HL-60 (cell line): ENCODE measurements at regions not wholly inside any gene's neighbourhood (a gene's known extent, or its start where the extent isn't known, plus 50 kb on each side); places are given as distances from the start of the nearest gene placed in this dataset.

ENCODE experiments used
- DNase-seq, 2 experiments: peaks; one replicate each; pipeline ENCODE4 v3.0.0-alpha.2; 2010 to 2020; ENCODE audit warnings: low read depth in 1 of 2, low spot score in 1 of 2
- H3K27ac ChIP-seq: fragments of 250-450 bp; sonication (Bioruptor Pico); replicated peaks from 2 replicates; pipeline ENCODE4 v1.5.1; 2020; ENCODE audit warnings: mild to moderate bottlenecking, moderate library complexity
- H3K27me3 ChIP-seq: fragments of 250-450 bp; sonication (Bioruptor Pico); 2 replicates; pipeline ENCODE4 v1.5.1; 2021; ENCODE audit warnings: mild to moderate bottlenecking, moderate library complexity; ENCODE audit not compliant: insufficient read depth, poor library complexity, severe bottlenecking
- H3K4me3 ChIP-seq: replicated peaks from 2 replicates; pipeline ENCODE4 v1.5.1; 2011; ENCODE audit warnings: mild to moderate bottlenecking, control low read depth, low read length; ENCODE audit not compliant: insufficient read depth
- GABPA ChIP-seq: IDR thresholded peaks from 2 replicates; pipeline ENCODE4 v1.6.1; 2012; ENCODE audit warnings: low read depth
- POLR2AphosphoS5 ChIP-seq: IDR thresholded peaks from 2 replicates; pipeline ENCODE4 v1.6.1; 2012; ENCODE audit warnings: low read depth
- REST ChIP-seq: IDR thresholded peaks from 2 replicates; pipeline ENCODE4 v1.6.1; 2012; ENCODE audit warnings: low read depth; ENCODE audit not compliant: insufficient replicate concordance
- SPI1 ChIP-seq: IDR thresholded peaks from 2 replicates; pipeline ENCODE4 v1.6.1; 2012; ENCODE audit warnings: low read depth, mild to moderate bottlenecking, borderline replicate concordance
- TF ChIP-seq, protein P1 (sequence below): IDR thresholded peaks from one replicate; pipeline ENCODE4 v1.5.1; 2011; ENCODE audit warnings: low read length, control low read depth, inconsistent platforms; ENCODE audit not compliant: insufficient read depth

DNA sequence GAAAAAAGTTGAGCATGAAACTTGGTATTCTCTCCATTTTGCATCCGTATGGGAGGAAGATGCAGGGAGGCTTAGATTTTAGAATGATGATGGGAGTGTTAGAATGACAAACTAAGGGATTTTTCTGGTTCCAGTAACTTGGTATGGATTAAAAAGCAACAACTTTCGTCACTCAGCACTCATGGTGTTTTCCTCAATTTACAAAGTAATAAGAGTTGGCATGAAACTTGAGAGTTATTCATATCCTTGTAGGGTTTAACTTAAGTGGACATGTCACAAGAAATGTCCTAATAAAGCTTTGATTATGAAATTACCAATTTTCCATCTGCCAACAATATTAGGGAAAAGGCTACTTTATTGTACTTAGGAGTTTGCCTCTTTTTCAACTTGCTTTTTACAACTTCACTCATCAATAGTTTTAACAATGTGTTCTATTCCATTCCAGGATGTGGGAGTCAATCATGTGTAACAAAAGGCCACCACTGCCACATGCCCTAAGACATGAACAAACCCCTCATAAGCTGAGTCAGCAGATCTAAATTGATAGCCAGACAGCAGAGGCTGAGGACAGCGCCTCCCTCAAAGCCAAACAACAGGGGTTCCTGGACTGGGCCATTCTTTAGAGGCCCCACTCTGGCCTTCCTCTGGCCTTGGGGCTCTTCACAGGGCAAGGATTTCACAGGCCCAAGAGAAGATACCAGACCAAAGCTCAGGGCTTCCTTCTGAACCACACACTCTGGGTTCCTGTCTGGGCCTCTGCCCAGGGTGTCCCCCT, 265.8 kb downstream of the TNS1 start:
- Histone ChIP-seq H3K4me3 (no peak overlapping the region), H3K27me3 (peaks cover 17% of the 10 kb centered on the region)
- no peak for DNase-seq

DNA sequence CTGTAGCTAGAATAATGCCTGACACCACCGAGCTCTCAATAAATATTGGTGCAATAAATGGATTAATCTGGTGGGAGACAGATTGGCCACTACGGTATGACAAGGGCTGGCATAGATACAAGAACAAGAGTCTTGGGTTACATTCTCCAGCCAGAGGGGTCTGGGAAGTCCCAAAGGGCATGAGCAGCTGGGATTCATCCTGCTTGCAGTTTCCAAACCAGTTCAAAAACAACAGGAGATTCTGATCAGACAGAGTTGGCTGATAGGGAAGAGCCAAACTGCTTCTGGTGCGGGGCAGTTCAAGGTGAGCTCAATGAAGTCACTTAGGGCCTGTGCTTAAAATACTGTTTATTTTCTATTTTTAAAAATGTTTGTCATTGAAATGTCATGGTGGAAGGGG, 266.9 kb downstream of the TNS1 start:
- DNase-seq: no peak
- Histone ChIP-seq H3K27ac (no peak overlapping the region), H3K4me3 (no peak overlapping the region), H3K27me3 (peaks cover 17% of the 10 kb centered on the region)
- TF ChIP-seq REST: no peak

More for the DNA sequence above, 265.8 kb downstream of the TNS1 start:
- H3K27ac ChIP-seq: no peak overlapping the region
- TF ChIP-seq, protein P1, sequence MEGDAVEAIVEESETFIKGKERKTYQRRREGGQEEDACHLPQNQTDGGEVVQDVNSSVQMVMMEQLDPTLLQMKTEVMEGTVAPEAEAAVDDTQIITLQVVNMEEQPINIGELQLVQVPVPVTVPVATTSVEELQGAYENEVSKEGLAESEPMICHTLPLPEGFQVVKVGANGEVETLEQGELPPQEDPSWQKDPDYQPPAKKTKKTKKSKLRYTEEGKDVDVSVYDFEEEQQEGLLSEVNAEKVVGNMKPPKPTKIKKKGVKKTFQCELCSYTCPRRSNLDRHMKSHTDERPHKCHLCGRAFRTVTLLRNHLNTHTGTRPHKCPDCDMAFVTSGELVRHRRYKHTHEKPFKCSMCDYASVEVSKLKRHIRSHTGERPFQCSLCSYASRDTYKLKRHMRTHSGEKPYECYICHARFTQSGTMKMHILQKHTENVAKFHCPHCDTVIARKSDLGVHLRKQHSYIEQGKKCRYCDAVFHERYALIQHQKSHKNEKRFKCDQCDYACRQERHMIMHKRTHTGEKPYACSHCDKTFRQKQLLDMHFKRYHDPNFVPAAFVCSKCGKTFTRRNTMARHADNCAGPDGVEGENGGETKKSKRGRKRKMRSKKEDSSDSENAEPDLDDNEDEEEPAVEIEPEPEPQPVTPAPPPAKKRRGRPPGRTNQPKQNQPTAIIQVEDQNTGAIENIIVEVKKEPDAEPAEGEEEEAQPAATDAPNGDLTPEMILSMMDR: no peak
- no peak for TF ChIP-seq REST
- no peak for TF ChIP-seq SPI1
- no peak for TF ChIP-seq GABPA
- TF ChIP-seq POLR2AphosphoS5: no peak

GRCh38 chr2:217735034-217735433, 267.8 kb downstream of the TNS1 start:
- TF ChIP-seq, protein P1: no peak
- TF ChIP-seq REST: no peak
- no peak overlapping the region for H3K27ac ChIP-seq
- no peak for DNase-seq
- no peak overlapping the region for H3K4me3 ChIP-seq
- H3K27me3 ChIP-seq: peaks cover 13% of the 10 kb centered on the region
